Heart left ventricle (tissue), 16 donors: ENCODE measurements at regions not wholly inside any gene's neighbourhood (a gene's known extent, or its start where the extent isn't known, plus 50 kb on each side); places are given as distances from the start of the nearest gene placed in this dataset.

ENCODE experiments used
- ATAC-seq, 4 donors: fragments of 200-7000 bp; cut with Tn5 transposase; one replicate each; pipeline ENCODE4 v1.9.1; 2020 to 2022; ENCODE audit warnings: moderate library complexity in 4 of 4, mild to moderate bottlenecking in 3 of 4, moderate number of reproducible peaks in 1 of 4
- DNase-seq, 5 donors: peaks; one replicate each; pipeline ENCODE4 v3.0.0-alpha.2; 2020
- H3K27ac ChIP-seq, 12 donors: fragments of 200-600 bp; sonication (generic) in 4 of 12; one replicate each; pipeline versions ENCODE4 v1.5.0 to v1.8.0; 2016 to 2022; ENCODE audit warnings: mild to moderate bottlenecking in 2 of 12
- H3K27me3 ChIP-seq, 9 donors: fragments of 200-600 bp; sonication (generic) in 2 of 9; one replicate each; pipeline versions ENCODE4 v1.5.1 to v1.8.0; 2016 to 2022; ENCODE audit warnings: mild to moderate bottlenecking in 3 of 9
- H3K36me3 ChIP-seq, 9 donors: fragments of 200-600 bp; sonication (generic) in 2 of 9; one replicate each; pipeline versions ENCODE4 v1.5.0 to v1.8.0; 2018 to 2022; ENCODE audit warnings: mild to moderate bottlenecking in 2 of 9
- H3K4me1 ChIP-seq, 12 donors: fragments of 200-600 bp; sonication (generic) in 4 of 12; one replicate each; pipeline versions ENCODE4 v1.5.0 to v1.8.0; 2016 to 2022; ENCODE audit warnings: mild to moderate bottlenecking in 3 of 12
- H3K4me3 ChIP-seq, 12 donors: fragments of 200-600 bp; sonication (generic) in 4 of 12; one replicate each; pipeline versions ENCODE4 v1.5.0 to v1.8.0; 2017 to 2022; ENCODE audit warnings: mild to moderate bottlenecking in 9 of 12, moderate library complexity in 4 of 12
- H3K9me3 ChIP-seq, 12 donors: fragments of 200-600 bp; sonication (generic) in 4 of 12; one replicate each; pipeline versions ENCODE4 v1.5.0 to v1.8.0; 2016 to 2022; ENCODE audit warnings: mild to moderate bottlenecking in 1 of 12
- CTCF ChIP-seq, 12 donors: fragments of 200-600 bp; sonication (generic) in 4 of 12; IDR thresholded peaks; one replicate each; pipeline versions ENCODE4 v1.5.0 to v1.8.0; 2018 to 2022; ENCODE audit warnings: antibody characterized with exemption in 12 of 12, mild to moderate bottlenecking in 5 of 12
- POLR2A ChIP-seq, 2 donors: fragments of 450-650 bp; IDR thresholded peaks; one replicate each; pipeline ENCODE4 v1.6.1; 2017; ENCODE audit warnings: antibody characterized with exemption in 2 of 2, mild to moderate bottlenecking in 2 of 2, moderate library complexity in 2 of 2
- WGBS, 4 donors: extraction: QIAGEN DNeasy Blood & Tissue Kit in 2 of 4; methylation state at CpG; one replicate each; pipeline versions ENCODE4 v1.1.5 to v1.1.7; 2013 to 2018; 5-methylcytosine and 5-hydroxymethylcytosine counted together
- intact Hi-C, 10 donors: fragments of 100-400 bp; cut with DNase I; formaldehyde crosslinking; loops; one replicate each; pipeline versions ENCODE4 v1.11.1 to v1.14.2; 2022
- donor health status: ischemic (EF 13 %, LVEDD 7.1; RV severe dilation, severe dysfunction).
- donor health status: healthy with polysubstance abuse.
- donor health status: DM: no; HTN: yes; CAD: no.
- donor health status: DM: no; HTN: no; CAD: no.
- donor health status: ischemic (EF 25% LVEDD 6.9; RV normal size, moderate dysfunction).
- donor health status: ischemic (EF 25% LVEDD 5.7; RV mildly dilated, moderate dysfunction).
- donor health status: healthy.
- donor health status: DM: yes; HTN: yes; CAD: no.
- donor health status: ischemic (EF 35%, LVEDD 5.7; RV mildly dilated, moderate dysfunction).
- donor health status: nonischemic (EF 11% LVEDD 7.7; RV severe dilation, severe dysfunction).
- donor health status: DM: yes; HTN: yes; CAD: no.
- donor health status: PGD.
- donor health status: ischemic (EF 29% LVEDD 5.4; RV normal size, mild dysfunction).
- donor health status: nonischemic (EF 23%, LVEDD 6.1; RV moderate dilation, normal function).

GRCh38 chr14:56933446-56933845 is 123.2 kb upstream of the OTX2 start:
- ATAC-seq (no peak), DNase-seq (no peak)
- intact Hi-C loops = no loop called here
- H3K4me3 ChIP-seq = no peak overlapping the region
- no peaks in the 10 kb centered on the region for H3K4me1 ChIP-seq
- H3K27ac ChIP-seq = no peak overlapping the region
- TF ChIP-seq CTCF (IDR thresholded peaks at IDR 0.05) (no peak), POLR2A (IDR thresholded peaks at IDR 0.05) (no peak)
- no peaks in the 10 kb centered on the region for H3K27me3 ChIP-seq
- H3K9me3 ChIP-seq = no peaks in the 10 kb centered on the region
- H3K36me3 ChIP-seq = no peaks in the 10 kb centered on the region

DNA sequence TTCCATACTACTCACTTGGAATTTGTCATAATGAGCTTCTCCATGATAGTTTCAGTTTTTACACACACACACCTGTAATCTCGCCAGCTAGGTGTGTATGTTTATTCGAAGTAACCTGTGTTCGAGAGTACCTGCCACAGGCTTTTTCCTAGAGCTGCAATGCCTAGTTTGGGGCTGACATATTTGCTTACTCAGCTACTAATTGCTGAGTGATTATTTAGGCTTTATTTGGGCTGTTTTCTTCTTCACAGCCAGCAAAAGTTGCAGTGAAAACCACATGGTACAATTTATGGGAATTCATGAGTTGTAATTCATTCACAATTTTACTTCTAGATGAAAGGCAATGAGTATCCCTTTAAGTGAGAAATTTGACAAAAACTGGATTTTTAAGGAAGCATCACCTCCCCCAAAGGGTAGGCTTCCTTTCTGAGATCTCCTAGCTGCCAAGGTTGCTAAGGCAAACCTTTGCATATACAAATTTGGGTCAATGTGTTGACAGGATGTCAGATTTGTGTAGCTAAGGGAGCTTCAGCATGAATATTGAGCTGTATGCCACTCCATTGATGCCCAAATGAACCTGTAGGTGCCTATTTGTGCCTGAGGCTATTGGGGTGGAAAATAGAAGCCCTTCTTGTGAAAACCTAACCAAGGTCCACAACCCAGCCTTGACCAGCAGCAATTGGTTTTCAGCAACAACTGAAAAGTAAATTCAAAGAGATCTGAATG is 108.7 kb upstream of the OTX2 start:
- 19 to 37% (median 29%) methylated on average over 3 of the region's 3 CpGs for WGBS, 4 donors
- no peak for ATAC-seq
- TF ChIP-seq POLR2A (IDR thresholded peaks at IDR 0.05) (no peak), CTCF (IDR thresholded peaks at IDR 0.05) (no peak)
- no peaks in the 10 kb centered on the region for H3K4me1 ChIP-seq
- no peak overlapping the region for H3K27ac ChIP-seq
- no peaks in the 10 kb centered on the region for H3K36me3 ChIP-seq
- DNase-seq = no peak
- peaks cover 0 to 7% (median 0%) of the 10 kb centered on the region in 9 donors for H3K27me3 ChIP-seq
- no peak overlapping the region for H3K4me3 ChIP-seq
- intact Hi-C loops = no loop called here
- peaks cover 0 to 8% (median 2%) of the 10 kb centered on the region in 12 donors for H3K9me3 ChIP-seq

DNA sequence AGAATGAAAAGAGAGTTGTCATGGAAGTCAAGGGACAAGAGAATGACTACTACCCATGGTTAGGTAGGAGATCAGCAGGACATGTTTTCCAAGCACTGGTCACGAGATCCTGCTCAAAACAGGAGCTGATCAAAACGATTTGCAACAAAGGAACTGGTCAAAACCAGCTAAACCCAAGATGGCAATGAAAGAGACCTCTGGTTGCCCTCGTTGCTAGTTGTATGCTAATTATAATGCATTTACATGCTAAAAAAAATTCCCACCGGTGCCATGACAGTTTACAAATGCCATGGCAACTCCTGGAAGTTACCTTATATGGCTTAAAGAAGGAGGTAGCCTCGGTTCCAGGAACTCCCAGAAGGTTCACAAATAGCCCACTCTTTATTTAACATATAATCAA is 95.0 kb upstream of the OTX2 start:
- intact Hi-C loops = no loop called here
- no peak overlapping the region for H3K4me3 ChIP-seq
- H3K27me3 ChIP-seq = peaks cover 0 to 11% (median 0%) of the 10 kb centered on the region in 9 donors
- WGBS, 4 donors = 30 to 35% (median 32%) methylated on average over 5 of the region's 5 CpGs
- DNase-seq (no peak), ATAC-seq (no peak)
- H3K9me3 ChIP-seq = no peaks in the 10 kb centered on the region
- no peak for TF ChIP-seq CTCF (IDR thresholded peaks at IDR 0.05)
- TF ChIP-seq POLR2A (IDR thresholded peaks at IDR 0.05) = no peak
- H3K4me1 ChIP-seq = no peaks in the 10 kb centered on the region
- no peak overlapping the region for H3K27ac ChIP-seq
- H3K36me3 ChIP-seq = no peaks in the 10 kb centered on the region

DNA sequence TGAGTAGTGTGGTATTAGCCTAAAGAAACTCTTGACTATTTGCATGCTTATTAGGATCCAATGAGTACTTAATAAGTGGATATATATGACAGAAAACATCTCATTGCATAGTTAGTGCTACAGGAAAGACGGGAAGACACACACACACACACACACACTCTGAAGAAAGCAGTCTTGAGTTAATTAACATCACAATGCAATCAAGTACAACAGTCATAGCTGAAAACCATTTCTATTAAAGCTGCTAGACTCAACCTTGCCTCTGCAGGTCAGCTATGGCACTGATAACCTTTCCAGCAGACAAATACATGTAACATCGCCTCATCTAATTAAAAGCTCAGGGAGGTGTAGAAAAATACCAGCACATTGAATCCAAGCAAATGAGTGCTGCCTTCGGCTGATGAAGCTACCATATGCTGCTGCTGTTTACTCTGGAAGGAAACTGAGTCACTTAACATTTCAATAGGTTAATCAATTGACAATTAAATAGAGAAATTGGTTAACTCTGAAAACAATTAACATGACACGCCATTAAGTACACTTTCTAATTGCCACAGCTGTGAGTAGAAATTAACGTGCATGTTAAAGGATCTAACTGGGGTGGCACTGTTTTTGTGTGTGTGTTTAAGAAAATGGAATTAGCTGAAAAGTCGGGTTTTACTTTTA is 93.2 kb upstream of the OTX2 start:
- Histone ChIP-seq H3K9me3 (no peaks in the 10 kb centered on the region), H3K27ac (no peak overlapping the region), H3K27me3 (peaks cover 0 to 18% (median 0%) of the 10 kb centered on the region in 9 donors), H3K4me1 (no peaks in the 10 kb centered on the region), H3K4me3 (no peak overlapping the region), H3K36me3 (no peaks in the 10 kb centered on the region)
- no peak for ATAC-seq
- no peak for DNase-seq
- WGBS, 4 donors = 46 to 51% (median 48%) methylated on average over 6 of the region's 6 CpGs
- TF ChIP-seq POLR2A (IDR thresholded peaks at IDR 0.05) (no peak), CTCF (IDR thresholded peaks at IDR 0.05) (no peak)
- intact Hi-C loops = no loop called here
